Lung (tissue), 11 donors: ENCODE measurements at regions not wholly inside any gene's neighbourhood (a gene's known extent, or its start where the extent isn't known, plus 50 kb on each side); places are given as distances from the start of the nearest gene placed in this dataset.
"Not testable (repeated sequence)": the region's sequence is repeated elsewhere in the genome, so short reads cannot be mapped to it uniquely, and the experiment has no call there.

Experiments used
- ATAC-seq: fragments of 200-7000 bp; cut with Tn5 transposase; one replicate; pipeline ENCODE4 v1.9.1; 2020; ENCODE audit warnings: moderate number of reproducible peaks; ENCODE audit not compliant: insufficient read depth, low FRiP score
- DNase-seq, 3 donors: peaks; one replicate each; pipeline ENCODE4 v3.0.0-alpha.2; 2013 to 2017
- H3K27ac ChIP-seq, 2 donors: one replicate each; pipeline ENCODE4 v1.5.1; 2013; ENCODE audit warnings: mild to moderate bottlenecking in 2 of 2, moderate library complexity in 2 of 2, control low read depth in 1 of 2, inconsistent platforms in 1 of 2, low read depth in 1 of 2, low read length in 1 of 2
- H3K27me3 ChIP-seq, 3 donors: one replicate each; pipeline ENCODE4 v1.5.1; 2013; ENCODE audit warnings: low read length in 2 of 3; ENCODE audit not compliant: control insufficient read depth in 3 of 3, insufficient read depth in 3 of 3
- H3K36me3 ChIP-seq, 4 donors: one replicate each; pipeline ENCODE4 v1.5.1; 2013; ENCODE audit warnings: low read length in 4 of 4, mild to moderate bottlenecking in 1 of 4, moderate library complexity in 1 of 4; ENCODE audit not compliant: control insufficient read depth in 4 of 4, insufficient read depth in 4 of 4
- H3K4me1 ChIP-seq, 5 donors: one replicate each; pipeline ENCODE4 v1.5.1; 2013; ENCODE audit warnings: low read length in 5 of 5, mild to moderate bottlenecking in 2 of 5, moderate library complexity in 1 of 5; ENCODE audit not compliant: control insufficient read depth in 5 of 5, insufficient read depth in 5 of 5
- H3K4me3 ChIP-seq: one replicate; pipeline ENCODE4 v1.5.1; 2013; ENCODE audit warnings: mild to moderate bottlenecking, control low read depth, moderate library complexity
- H3K9ac ChIP-seq, 2 donors: one replicate each; pipeline ENCODE4 v1.5.1; 2013; ENCODE audit warnings: low read length in 2 of 2, control low read depth in 1 of 2; ENCODE audit not compliant: insufficient read depth in 1 of 2
- H3K9me3 ChIP-seq, 4 donors: one replicate each; pipeline ENCODE4 v1.5.1; 2013; ENCODE audit warnings: low read length in 3 of 4, mild to moderate bottlenecking in 1 of 4, moderate library complexity in 1 of 4; ENCODE audit not compliant: control insufficient read depth in 4 of 4, insufficient read depth in 3 of 4
- CTCF ChIP-seq: IDR thresholded peaks from 2 replicates; pipeline ENCODE4 v1.5.1; 2012; ENCODE audit warnings: mild to moderate bottlenecking; ENCODE audit errors: control extremely low read depth, extremely low read depth
- WGBS, 2 donors: extraction: QIAGEN DNeasy Blood & Tissue Kit; methylation state at CpG; one replicate each; pipeline ENCODE4 v1.1.7; 2013; 5-methylcytosine and 5-hydroxymethylcytosine counted together
- donor health status: control.
- donor health status: control.
- donor health status: Bipolar disorder and iron deficiency.
- donor health status: healthy.
- donor health status: DM: yes; HTN: yes; CAD: no.

GRCh38 chr13:81017513-81018152 is 676.7 kb upstream of the SPRY2 start:
- WGBS, 2 donors: 25 to 28% methylated on average over 4 of the region's 4 CpGs
- Histone ChIP-seq H3K9ac (no peak overlapping the region), H3K27me3 (no peaks in the 10 kb centered on the region), H3K36me3 (no peaks in the 10 kb centered on the region), H3K9me3 (peaks cover 0 to 9% (median 2%) of the 10 kb centered on the region in 4 donors), H3K4me1 (no peaks in the 10 kb centered on the region), H3K4me3 (no peak overlapping the region), H3K27ac (no peak overlapping the region)
- peak in 2 of 3 donors; percentile 67 to 76 for DNase-seq
- peak; percentile 9 for TF ChIP-seq CTCF
- peak; percentile 79 for ATAC-seq

GRCh38 chr13:81012031-81012430 is 671.1 kb upstream of the SPRY2 start:
- Histone ChIP-seq H3K4me1 (no peaks in the 10 kb centered on the region), H3K4me3 (no peak overlapping the region), H3K9ac (no peak overlapping the region)

GRCh38 chr13:81001828-81002385 is 661.0 kb upstream of the SPRY2 start:
- no peak for TF ChIP-seq CTCF
- no peaks in the 10 kb centered on the region for H3K36me3 ChIP-seq

More at GRCh38 chr13:81012031-81012430, 671.1 kb upstream of the SPRY2 start:
- no peaks in the 10 kb centered on the region for H3K27me3 ChIP-seq
- ATAC-seq (no peak), DNase-seq (no peak)
- no peak overlapping the region for H3K27ac ChIP-seq
- TF ChIP-seq CTCF: no peak
- 91% methylated on average over 4 of the region's 4 CpGs for WGBS, 2 donors
- peaks cover 0 to 3% (median 1%) of the 10 kb centered on the region in 4 donors for H3K9me3 ChIP-seq
- H3K36me3 ChIP-seq: no peaks in the 10 kb centered on the region

GRCh38 chr13:80998603-80999002 is 657.7 kb upstream of the SPRY2 start:
- H3K9ac ChIP-seq, H3K4me3 ChIP-seq, H3K27me3 ChIP-seq, H3K27ac ChIP-seq, H3K36me3 ChIP-seq, ATAC-seq, H3K9me3 ChIP-seq, DNase-seq, H3K4me1 ChIP-seq: not testable (repeated sequence)
- WGBS, 2 donors: 92 to 95% methylated on average over 15 of the region's 15 CpGs

More at GRCh38 chr13:81001828-81002385, 661.0 kb upstream of the SPRY2 start:
- Histone ChIP-seq H3K27me3 (no peaks in the 10 kb centered on the region), H3K9ac (no peak overlapping the region), H3K9me3 (peaks cover 0 to 2% (median under 1%) of the 10 kb centered on the region in 4 donors), H3K4me3 (no peak overlapping the region), H3K4me1 (no peaks in the 10 kb centered on the region), H3K27ac (no peak overlapping the region)
- 59 to 79% methylated on average over 1 of the region's 1 CpG for WGBS, 2 donors
- no peak for DNase-seq
- no peak for ATAC-seq
